GOT3 (cell line): ENCODE measurements at regions not wholly inside any gene's neighbourhood (a gene's known extent, or its start where the extent isn't known, plus 50 kb on each side); places are given as distances from the start of the nearest gene placed in this dataset.
A peak's percentile ranks its signal among the peaks of the same experiment; 100 is the strongest.

Source experiments
- DNase-seq: peaks from one replicate; lab custom pipeline; 2025; ENCODE audit warnings: mixed read lengths; lab: John Stamatoyannopoulos, UW

GRCh38 chr7:130912862-130913638 lies 179.0 kb upstream of the KLF14 start:
- DNase-seq: peak; percentile 75

GRCh38 chr7:130913639-130914553 lies 179.9 kb upstream of the KLF14 start:
- DNase-seq: no peak

DNA sequence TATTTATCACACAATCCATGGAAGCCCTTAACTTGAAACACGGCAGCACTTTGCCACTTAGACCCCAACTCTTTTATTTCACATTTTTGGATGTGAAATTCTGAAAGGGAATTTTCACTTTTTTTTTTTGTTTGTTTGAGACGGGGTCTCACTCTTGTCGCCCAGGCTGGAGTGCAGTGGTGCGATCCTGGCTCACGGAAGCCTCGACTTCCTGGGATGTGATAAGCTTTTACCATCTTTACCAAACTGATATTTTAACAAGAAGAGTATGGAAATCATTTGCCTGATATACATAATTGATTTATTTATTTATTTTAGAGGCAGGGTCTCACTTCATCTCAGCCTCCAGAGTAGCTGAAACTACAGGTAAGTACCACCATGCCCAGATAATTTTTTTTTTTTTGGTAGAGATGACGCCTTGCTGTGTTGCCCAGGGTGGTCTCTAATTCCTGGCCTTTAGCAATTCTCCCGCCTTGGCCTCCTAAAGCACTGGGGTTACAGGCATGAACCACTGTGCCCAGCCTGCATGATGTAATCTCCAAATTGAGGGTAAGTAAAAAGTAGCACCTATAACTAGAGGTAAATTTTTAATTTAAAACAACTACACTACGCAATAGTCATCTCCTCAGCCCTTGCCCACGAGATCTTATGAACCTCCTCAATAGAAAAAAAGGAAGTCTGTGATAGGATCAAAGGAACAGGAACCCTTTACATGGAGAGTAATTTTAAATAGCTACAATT lies 180.7 kb upstream of the KLF14 start:
- DNase-seq: no peak

- DNase-seq: no peak
Measured at GRCh38 chr7:130917669-130918128, 183.7 kb upstream of the KLF14 start.

GRCh38 chr7:130918129-130919052 lies 184.4 kb upstream of the KLF14 start:
- no peak for DNase-seq

- no peak for DNase-seq
Measured at GRCh38 chr7:130919316-130920103, 185.5 kb upstream of the KLF14 start.

- DNase-seq: no peak
Measured at GRCh38 chr7:130920122-130920521, 186.1 kb upstream of the KLF14 start.

- DNase-seq: no peak
Measured at GRCh38 chr7:130921391-130922180, 187.6 kb upstream of the KLF14 start.

DNA sequence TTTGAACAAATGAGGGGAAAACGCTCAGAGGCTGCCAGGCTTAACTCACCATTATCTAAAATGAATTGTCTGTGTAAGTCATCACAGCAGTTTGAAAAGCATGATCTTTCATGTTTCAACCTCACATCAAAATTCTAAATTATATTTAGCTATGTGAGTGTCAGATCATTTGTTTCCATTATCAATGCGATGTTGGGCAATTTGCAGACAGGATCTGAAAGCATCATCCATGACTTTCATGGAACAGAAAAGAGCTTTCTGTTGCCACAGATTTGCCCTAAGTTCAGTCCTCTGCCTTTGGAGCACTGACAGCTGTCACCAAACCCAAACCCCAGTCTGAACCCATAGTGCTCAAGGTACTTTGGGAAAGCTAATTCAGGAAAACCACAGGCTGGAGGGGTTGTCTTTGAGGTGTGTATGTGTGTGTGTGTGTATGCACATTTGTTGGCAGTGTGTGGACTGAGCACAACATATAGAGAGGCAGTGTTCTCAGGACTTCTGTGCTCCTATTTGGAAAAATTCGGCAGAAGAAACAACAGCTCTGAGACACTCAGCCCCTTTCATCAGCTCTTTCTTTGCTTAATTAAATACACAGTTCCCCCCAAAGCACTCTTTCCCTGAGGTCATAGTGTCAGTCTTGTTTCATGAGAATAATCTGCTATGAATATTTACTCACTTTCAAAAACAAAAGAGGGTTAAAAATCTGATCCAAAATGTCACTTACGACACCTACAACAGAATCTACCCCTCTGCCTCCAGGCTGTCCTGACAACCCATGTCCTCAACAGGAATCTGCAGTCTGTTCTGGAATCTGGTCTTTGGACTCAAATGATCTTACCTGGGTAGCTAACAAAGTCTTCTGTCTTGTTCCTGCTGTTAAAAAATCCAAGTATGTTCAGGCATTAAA lies 188.5 kb upstream of the KLF14 start:
- no peak for DNase-seq

- DNase-seq: no peak
Measured at GRCh38 chr7:130923365-130923764, 189.4 kb upstream of the KLF14 start.

DNA sequence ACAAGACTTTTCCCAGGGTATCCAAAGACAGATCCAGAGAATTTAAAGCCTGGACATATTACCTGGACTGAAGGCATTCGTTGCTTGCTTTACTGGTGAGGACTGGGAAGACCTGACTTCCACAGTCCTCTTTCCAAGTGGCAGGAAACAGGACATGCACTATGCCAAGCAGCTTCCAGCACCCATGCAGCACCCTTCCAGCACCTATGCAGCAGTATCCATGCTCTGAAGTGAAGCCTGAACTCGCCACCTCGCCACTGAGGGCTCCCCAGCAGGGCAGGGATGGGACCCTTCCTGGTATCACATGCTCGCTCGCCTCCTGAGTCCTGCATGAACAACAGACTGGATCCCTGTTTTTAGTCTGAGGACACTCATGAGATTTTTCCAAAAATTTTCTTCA lies 189.9 kb upstream of the KLF14 start:
- DNase-seq: no peak

DNA sequence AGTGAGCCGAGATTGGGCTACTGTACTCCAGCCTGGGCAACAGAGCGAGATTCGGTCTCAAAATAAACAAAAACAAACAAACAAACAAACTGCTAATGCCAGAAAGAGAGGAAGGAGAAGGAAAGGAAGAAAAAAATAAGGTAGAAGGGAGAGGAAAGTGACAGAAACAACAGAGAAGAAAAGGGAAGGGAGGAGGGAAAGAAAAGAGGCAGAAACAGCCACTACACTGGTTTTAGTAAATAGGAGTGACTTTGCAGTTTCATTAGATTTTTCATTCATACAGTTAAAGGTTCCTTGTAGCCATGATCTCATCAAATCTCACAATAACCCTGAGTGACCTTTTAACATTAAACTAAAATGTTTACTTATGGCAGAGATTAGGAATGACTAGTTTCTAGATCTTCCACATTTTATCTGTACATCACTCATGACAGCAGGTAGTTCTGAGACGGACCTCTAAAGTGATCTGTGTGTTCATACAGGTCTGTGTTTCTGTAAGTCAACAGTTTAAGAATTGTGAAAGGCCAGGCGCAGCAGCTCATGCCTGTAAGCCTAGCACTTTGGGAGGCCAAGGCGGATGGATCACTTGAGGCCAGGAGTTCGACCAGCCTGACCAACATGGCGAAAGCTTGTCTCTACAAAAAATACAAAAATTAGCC lies 191.3 kb upstream of the KLF14 start:
- DNase-seq: no peak

DNA sequence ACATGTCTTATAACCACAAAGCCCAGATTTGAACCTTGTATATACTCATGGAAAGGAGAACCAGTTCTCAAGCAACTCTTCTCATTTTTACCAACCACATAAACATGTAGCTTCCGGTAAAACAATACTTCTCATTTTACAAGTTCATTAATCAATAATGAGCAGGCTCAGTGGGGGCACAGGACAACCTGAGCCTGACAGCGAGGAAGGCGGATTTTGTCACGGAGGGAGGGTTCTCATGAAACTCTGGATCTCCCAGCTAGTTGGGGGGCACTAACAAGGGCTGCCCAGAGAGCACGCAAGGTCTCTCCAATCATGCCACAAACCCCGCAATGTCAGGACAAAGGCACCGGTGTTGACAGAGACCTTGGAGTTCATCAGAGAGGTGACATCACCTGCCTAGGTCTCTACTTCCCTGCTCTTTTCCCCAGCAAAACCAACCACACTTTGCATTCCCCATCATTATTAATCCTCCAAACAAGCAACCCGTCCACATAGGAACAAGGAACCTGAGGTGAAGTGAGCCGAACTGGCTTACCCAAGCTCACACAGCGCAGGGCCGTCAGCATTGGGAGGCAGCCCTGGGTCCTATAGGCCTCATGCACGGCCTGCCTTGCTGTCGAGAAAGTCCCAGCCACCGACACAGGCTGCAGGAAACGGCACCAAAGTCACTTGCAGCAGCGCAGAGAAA lies 192.1 kb upstream of the KLF14 start:
- no peak for DNase-seq

DNA sequence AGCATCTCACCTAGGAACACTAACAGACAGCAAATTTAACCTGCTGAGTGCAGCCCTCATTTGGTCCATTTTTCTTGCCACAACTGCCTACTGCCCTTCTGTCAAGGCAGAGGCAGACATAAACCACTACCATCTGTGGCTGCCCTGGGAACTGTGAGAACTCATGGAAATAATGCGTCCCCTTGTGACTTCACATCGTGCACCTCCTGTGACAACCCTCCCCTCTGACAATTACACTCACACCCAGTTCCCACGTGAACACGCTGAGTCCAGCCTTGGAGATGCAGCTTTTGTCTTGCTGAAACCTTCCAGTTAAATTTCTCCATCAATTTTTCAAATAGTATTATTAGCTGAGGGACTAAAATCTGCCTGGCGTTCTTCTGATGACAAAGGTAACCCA lies 193.1 kb upstream of the KLF14 start:
- DNase-seq: no peak

DNA sequence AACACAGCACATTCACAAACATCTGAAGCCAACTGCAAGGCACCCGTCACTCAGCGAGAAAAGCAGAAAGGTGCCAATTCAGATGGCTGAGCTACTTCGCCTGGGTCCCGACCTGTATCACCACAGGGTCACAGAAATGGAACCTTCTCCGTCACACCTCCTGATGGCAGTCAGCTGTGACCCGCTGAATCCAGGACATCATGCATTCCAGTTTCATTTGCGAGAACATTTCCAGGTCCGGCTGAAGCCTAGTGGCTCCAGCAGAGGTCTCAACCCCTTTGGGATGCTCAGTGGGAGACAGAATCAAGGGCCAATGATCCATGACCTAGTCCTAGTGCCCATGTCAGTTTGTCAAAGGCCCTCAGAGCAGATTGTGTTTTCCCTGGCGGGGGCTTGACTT lies 193.6 kb upstream of the KLF14 start:
- DNase-seq: no peak

- no peak for DNase-seq
Measured at GRCh38 chr7:130929896-130930659, 196.1 kb upstream of the KLF14 start.

- no peak for DNase-seq
Measured at GRCh38 chr7:130930681-130931080, 196.7 kb upstream of the KLF14 start.
